HEK293 (cell line): ENCODE measurements at regions not wholly inside any gene's neighbourhood (a gene's known extent, or its start where the extent isn't known, plus 50 kb on each side); places are given as distances from the start of the nearest gene placed in this dataset.

Experiments
- ATF2 ChIP-seq: fragments of 450-650 bp; formaldehyde crosslinking; IDR thresholded peaks from 2 replicates; pipeline ENCODE4 v1.5.1; 2016; ENCODE audit warnings: missing biosample characterization, missing genetic modification characterization, low read depth
- CTCF ChIP-seq: fragments of 450-650 bp; formaldehyde crosslinking; IDR thresholded peaks from 2 replicates; pipeline ENCODE4 v1.5.1; 2016; ENCODE audit warnings: missing biosample characterization, missing genetic modification characterization
- HOXA7 ChIP-seq: sonication (generic); formaldehyde crosslinking; IDR thresholded peaks from 2 replicates; pipeline ENCODE4 v1.8.1; 2022; ENCODE audit warnings: missing genetic modification reagents, borderline replicate concordance
- KLF9 ChIP-seq: fragments of 450-650 bp; formaldehyde crosslinking; IDR thresholded peaks from 2 replicates; pipeline ENCODE4 v1.5.1; 2016; ENCODE audit warnings: missing biosample characterization, missing genetic modification characterization, low read depth
- PBX3 ChIP-seq: sonication (generic); formaldehyde crosslinking; IDR thresholded peaks from 2 replicates; pipeline ENCODE4 v1.8.1; 2022; ENCODE audit warnings: mild to moderate bottlenecking, moderate library complexity, missing genetic modification reagents
- PRDM10 ChIP-seq: fragments of 450-650 bp; formaldehyde crosslinking; IDR thresholded peaks from 2 replicates; pipeline ENCODE4 v1.5.1; 2016; ENCODE audit warnings: missing biosample characterization, missing genetic modification characterization
- ZBTB11 ChIP-seq: fragments of 450-650 bp; formaldehyde crosslinking; conservative IDR thresholded peaks from 2 replicates; pipeline ENCODE4 v1.5.1; 2016; ENCODE audit warnings: low read depth, missing biosample characterization, missing genetic modification characterization
- ZNF138 ChIP-seq: fragments of 450-650 bp; formaldehyde crosslinking; IDR thresholded peaks from 2 replicates; pipeline ENCODE4 v1.5.1; 2016; ENCODE audit warnings: missing biosample characterization, missing genetic modification characterization, borderline replicate concordance
- ZNF274 ChIP-seq, 2 experiments: fragments of 200-500 bp in 1 of 2; fragments of 450-650 bp in 1 of 2; sonication (Bioruptor generic) in 1 of 2; formaldehyde crosslinking in 1 of 2; IDR thresholded peaks; 2 replicates each; pipeline versions ENCODE4 v1.5.1 to v1.6.1; 2014 to 2016; ENCODE audit warnings: borderline replicate concordance in 1 of 2, inconsistent platforms in 1 of 2, low read length in 1 of 2, missing biosample characterization in 1 of 2, missing genetic modification characterization in 1 of 2
- ZNF341 ChIP-seq: fragments of 450-650 bp; formaldehyde crosslinking; IDR thresholded peaks from 2 replicates; pipeline ENCODE4; 2016; ENCODE audit warnings: low read depth, missing biosample characterization, missing genetic modification characterization
- ZNF501 ChIP-seq: fragments of 450-650 bp; formaldehyde crosslinking; IDR thresholded peaks from 2 replicates; pipeline ENCODE4 v1.5.1; 2016; ENCODE audit warnings: missing biosample characterization, missing genetic modification characterization
- ZNF530 ChIP-seq: fragments of 450-650 bp; formaldehyde crosslinking; IDR thresholded peaks from 2 replicates; pipeline ENCODE4 v1.5.1; 2016; ENCODE audit warnings: low read depth, missing biosample characterization, missing genetic modification characterization
- ZNF629 ChIP-seq: fragments of 450-650 bp; formaldehyde crosslinking; IDR thresholded peaks from 2 replicates; pipeline ENCODE4 v1.5.1; 2017; ENCODE audit warnings: missing biosample characterization, missing genetic modification characterization

- TF ChIP-seq ATF2 (no peak), CTCF (tag by site-specific recombination) (no peak), ZNF274 (IDR thresholded peaks at IDR 0.05; ENCODE audit: low read length) (no peak), ZNF274 (tag by site-specific recombination; IDR thresholded peaks at IDR 0.05; ENCODE audit: borderline replicate concordance) (no peak), PRDM10 (tag by site-specific recombination) (no peak), ZBTB11 (no peak), HOXA7 (CRISPR knock-in tag) (no peak), ZNF629 (tag by site-specific recombination) (no peak), ZNF501 (tag by site-specific recombination) (no peak), KLF9 (tag by site-specific recombination) (no peak), PBX3 (CRISPR knock-in tag) (no peak), ZNF341 (tag by site-specific recombination) (no peak), ZNF530 (no peak), ZNF138 (tag by site-specific recombination) (no peak)
These were observed 154.8 kb upstream of the GAS1 start for GRCh38 chr9:87102126-87102525.
